ENCODE measurements at regions not wholly inside any gene's neighbourhood (a gene's known extent, or its start where the extent isn't known, plus 50 kb on each side); places are given as distances from the start of the nearest gene placed in this dataset.
"Not testable (repeated sequence)": the region's sequence is repeated elsewhere in the genome, so short reads cannot be mapped to it uniquely, and the experiment has no call there.

- DNase-seq, result not testable (repeated sequence)
Measured at GRCh38 chr1:185460723-185461122, 143.7 kb upstream of the IVNS1ABP start.

- no peak for DNase-seq
Measured at GRCh38 chr1:185459141-185459540, 142.1 kb upstream of the IVNS1ABP start.

- no peak for DNase-seq
Measured at GRCh38 chr1:185458670-185459069, 141.6 kb upstream of the IVNS1ABP start.

GRCh38 chr1:185453496-185454192 lies 136.6 kb upstream of the IVNS1ABP start:
- DNase-seq, result no peak

- DNase-seq, result no peak
Measured at GRCh38 chr1:185450917-185451316, 133.9 kb upstream of the IVNS1ABP start.

GRCh38 chr1:185450060-185450788 lies 133.2 kb upstream of the IVNS1ABP start:
- DNase-seq, result no peak

GRCh38 chr1:185449378-185450059 lies 132.5 kb upstream of the IVNS1ABP start:
- no peak for DNase-seq

- DNase-seq, result no peak
Measured at GRCh38 chr1:185448591-185449186, 131.6 kb upstream of the IVNS1ABP start.

GRCh38 chr1:185446131-185446530 lies 129.1 kb upstream of the IVNS1ABP start:
- no peak for DNase-seq

- no peak for DNase-seq
Measured at GRCh38 chr1:185445594-185445993, 128.6 kb upstream of the IVNS1ABP start.

GRCh38 chr1:185444676-185445075 lies 127.6 kb upstream of the IVNS1ABP start:
- DNase-seq, result peak; percentile 5 to 33

GRCh38 chr1:185442050-185442449 lies 125.0 kb upstream of the IVNS1ABP start:
- DNase-seq, result peak; percentile 1 to 49

- no peak for DNase-seq
Measured at GRCh38 chr1:185441605-185442004, 124.6 kb upstream of the IVNS1ABP start.

- DNase-seq, result no peak
Measured at GRCh38 chr1:185440877-185441276, 123.8 kb upstream of the IVNS1ABP start.

- no peak for DNase-seq
Measured at GRCh38 chr1:185439727-185440415, 122.8 kb upstream of the IVNS1ABP start.

- DNase-seq, result peak in 1 of 2 experiments; percentile 18
Measured at GRCh38 chr1:185438936-185439335, 121.9 kb upstream of the IVNS1ABP start.

- peak in 1 of 2 experiments; percentile 5 for DNase-seq
Measured at GRCh38 chr1:185435696-185436379, 118.8 kb upstream of the IVNS1ABP start.

- DNase-seq, result no peak
Measured at GRCh38 chr1:185434721-185435120, 117.7 kb upstream of the IVNS1ABP start.

GRCh38 chr1:185433667-185434066 lies 116.6 kb upstream of the IVNS1ABP start:
- no peak for DNase-seq

GRCh38 chr1:185432948-185433347 lies 115.9 kb upstream of the IVNS1ABP start:
- peak in 1 of 2 experiments; percentile 35 for DNase-seq

GRCh38 chr1:185431612-185432011 lies 114.6 kb upstream of the IVNS1ABP start:
- DNase-seq, result no peak

- DNase-seq, result not testable (repeated sequence)
Measured at GRCh38 chr1:185429668-185430067, 112.6 kb upstream of the IVNS1ABP start.

All from NCI-H524 (cell line).